HG03342 (cell line): ENCODE measurements at regions not wholly inside any gene's neighbourhood (a gene's known extent, or its start where the extent isn't known, plus 50 kb on each side); places are given as distances from the start of the nearest gene placed in this dataset.

Experiments
- ATAC-seq: cut with Tn5 transposase; IDR thresholded peaks from one replicate; pipeline ENCODE4 v1.9.1; 2021; ENCODE audit warnings: mild to moderate bottlenecking, moderate library complexity; ENCODE audit not compliant: unreplicated experiment

DNA sequence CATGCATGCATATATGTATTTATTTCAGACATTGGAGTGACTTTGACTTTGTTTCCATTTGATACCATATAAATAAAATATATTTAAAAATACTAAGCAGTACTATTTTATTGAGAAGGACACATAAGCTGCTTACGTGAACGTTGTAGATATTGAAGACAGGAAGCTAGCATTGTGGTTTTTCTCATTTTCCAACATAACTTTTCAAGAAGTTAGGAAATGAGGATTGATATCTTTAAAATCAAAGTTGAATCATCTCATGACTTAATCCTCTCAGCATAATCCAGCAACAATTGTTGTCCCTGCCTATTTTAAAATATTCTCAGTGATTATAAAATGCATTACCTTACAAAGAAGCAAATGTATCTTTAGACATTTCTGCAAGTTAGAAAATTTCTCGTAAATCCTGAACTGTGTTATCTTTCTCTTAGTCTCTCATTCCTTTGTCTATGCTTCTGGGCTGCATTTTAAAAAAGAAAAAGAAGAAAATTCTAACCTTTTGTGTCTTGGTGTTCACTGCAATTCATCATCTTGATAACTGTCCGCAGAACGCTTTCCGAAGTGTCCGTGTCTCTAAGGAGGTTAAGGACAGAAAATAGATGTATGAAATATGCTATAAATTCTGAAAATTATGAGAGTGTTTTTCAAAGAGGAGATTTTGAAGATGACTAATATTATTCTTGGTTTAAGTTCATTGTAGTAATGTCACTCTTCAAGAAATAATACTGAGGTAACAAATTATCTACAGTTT lies 1089.9 kb upstream of the CDH6 start:
- ATAC-seq = no peak

DNA sequence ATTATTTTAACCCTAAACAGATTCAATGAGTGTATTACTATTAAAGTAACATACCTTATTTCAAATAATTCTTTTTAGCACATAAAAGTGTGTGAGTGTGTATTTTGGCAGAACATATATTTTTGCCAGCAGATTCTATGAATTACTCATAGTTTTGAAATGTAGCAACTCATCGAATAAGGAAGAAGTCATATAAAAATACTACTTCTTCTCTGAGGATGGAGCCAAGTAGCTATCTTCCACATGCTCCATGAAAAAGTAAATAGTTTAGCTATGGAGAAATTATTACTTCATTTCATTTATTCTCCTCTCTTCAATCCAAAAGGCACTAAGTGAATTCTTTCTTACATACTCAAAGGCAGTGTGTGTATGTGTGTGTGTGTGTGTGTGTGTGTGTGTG lies 1090.4 kb upstream of the CDH6 start:
- ATAC-seq = no peak

DNA sequence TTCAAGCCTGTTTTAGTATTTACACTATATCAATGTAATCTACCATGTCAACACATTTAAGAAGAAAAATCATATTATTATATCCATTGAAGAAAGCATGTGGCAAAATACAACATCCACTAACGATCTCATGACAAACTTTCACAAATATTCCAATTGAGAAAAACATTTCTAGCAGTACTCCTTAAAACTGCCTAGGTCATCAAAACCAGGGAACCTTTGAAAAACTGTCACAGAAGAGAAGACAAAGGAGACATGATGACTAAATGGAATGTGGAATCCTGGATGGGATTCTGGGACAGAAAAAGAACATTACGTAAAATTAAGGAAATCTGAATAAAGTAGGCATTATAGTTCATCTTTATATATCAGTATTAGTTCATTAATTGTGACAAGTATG lies 1091.3 kb upstream of the CDH6 start:
- ATAC-seq = no peak

DNA sequence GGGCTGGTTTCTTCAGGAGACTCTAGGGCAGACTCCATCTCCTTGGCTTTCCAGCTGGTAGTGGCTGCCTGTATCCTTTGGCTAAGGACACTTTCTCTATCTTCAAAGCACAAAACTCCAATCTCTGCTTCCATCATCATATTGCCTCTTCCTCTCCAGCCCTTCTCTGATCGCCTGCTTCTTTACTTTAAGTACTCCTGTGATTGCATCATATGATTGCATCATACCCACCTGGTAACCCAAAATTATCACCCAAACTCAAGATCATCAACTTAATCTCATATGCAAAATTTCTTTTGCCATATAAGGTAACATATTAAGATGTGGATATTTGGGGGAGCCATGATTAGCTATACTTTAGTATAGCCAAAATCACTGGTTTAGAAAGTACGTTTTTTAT lies 1092.6 kb upstream of the CDH6 start:
- no peak for ATAC-seq

DNA sequence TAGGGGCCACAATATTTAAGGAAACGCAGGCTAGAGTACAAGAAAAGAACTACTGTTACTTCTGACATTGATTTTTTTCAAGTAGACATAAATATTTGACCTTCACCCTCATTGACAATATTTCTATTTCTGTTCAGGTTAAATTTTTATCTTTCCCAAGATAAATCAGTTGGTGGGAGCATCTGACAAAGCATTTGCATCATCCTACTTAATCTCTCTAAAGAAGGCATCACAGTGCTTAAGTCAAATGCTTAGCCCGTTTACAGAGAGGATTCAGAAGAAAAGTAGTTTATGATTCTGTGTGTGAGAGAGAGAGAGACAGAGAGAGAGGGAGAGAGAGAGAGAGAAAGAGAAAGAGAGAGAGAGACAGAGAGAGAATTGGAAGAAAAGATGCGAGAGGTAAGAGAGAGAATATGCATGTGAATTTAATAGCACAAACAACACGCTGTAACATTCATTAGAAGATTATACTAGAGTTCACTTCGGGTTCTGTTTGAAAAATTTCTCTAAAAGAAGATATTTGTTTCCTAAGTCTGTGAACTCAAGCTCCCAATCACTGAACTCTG lies 1093.3 kb upstream of the CDH6 start:
- ATAC-seq = no peak

DNA sequence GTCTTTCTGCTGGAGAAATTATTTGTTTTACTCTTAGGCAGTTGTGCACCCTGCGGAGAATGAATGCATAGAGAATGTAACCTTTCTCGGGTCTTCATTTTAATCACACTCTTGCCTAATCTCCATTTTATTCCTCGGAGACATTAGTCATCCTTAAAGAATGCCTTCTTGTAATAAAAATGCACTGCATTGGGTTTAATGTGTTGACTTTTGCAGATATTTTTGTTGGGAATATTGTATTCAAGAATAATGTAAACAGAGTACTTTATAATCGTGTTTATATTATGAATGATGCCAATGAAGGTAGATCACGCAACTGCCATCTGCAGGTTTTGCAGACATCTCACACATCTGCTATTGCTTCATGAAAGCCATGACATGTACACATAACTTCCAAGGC lies 1093.9 kb upstream of the CDH6 start:
- ATAC-seq = no peak

DNA sequence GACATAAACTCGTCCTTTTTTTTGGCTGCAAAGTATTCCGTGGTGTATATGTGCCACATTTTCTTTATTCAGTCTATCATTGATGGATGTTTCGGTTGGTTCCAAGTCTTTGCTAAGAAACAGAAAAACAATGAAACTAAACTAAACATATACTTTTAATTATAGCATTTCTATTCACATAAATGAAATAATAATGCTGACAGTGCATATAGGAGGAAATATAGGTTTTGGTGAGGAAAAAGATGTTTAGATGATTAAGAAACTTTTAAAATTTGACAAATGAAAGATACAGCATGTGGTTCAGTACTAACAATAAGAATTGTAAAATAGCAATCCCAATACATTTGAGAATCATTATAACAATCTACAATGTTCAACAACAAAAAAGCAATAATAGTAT lies 1094.5 kb upstream of the CDH6 start:
- no peak for ATAC-seq

DNA sequence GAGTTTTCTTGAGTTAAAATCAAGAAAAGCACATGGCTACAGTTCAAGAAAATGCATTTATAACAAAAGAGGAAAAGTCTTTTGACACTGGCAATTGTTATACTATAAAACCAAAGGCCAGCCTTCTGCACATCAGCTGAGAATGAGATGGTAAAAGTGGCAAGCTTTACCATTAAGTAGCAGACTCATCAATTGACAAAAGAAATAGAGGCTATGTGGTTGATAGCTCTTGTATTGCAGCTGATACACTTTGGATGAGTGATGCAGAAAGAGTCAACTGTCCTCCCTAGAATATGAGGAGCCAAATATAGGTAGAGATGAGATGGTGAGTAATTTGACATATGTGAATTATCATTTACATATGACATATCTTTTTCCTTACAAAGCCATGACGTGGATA lies 1100.9 kb upstream of the CDH6 start:
- no peak for ATAC-seq

DNA sequence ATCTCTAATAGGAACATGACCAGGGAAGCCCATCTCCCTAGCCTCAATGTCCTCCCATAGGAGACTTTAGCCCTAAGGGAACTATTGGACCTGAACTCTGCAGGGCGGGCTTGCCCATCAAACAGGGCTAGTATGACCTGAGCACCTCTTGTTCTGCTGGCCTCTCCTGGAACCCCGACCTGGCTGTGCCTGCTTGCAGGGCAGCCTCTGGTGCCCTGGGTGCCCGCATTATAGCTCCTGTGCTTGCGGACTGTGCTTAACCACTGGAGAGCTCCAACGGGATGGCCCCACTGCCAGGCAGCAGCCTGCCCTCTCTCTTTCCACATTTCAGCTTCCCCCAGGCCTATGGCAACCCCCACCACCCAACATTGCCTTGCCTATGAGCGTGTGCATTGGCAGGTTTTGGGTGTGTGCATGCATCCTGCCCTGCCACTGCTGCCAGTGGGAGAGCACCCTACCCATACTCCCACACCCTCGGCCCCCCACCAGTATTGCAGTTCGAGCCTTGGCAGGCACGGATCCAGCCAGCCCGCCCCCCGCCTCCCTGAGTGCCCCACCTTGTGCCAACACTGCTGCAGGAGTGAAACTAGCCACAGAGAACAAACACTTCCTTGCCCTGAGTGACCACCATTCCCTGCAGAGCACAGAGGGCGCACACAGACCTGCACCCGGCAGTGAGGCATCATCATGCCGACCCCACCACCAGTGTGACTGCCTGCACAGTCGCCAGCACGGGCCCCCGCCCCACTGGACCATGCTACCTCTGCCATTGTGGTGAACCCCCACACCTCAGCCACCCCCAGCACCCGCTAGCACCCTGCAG lies 1123.8 kb upstream of the CDH6 start:
- ATAC-seq = no peak

DNA sequence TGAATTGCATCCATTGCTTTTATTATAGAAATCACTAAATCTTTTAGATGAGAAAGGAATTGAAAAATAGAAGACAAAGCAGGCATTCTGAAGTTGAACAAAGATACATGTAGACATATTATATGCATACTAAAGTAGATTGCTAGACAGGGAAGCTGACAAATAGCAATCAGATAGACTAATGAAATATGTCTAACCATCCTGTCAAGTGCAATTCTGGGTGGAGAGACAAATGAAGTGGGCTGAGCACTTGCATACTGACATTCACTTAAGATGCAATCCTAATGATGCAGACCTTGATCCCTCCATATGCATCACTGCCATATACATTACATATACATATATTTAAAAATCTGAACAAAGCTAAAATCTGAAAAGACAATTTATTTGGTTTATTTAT lies 1130.0 kb upstream of the CDH6 start:
- no peak for ATAC-seq

DNA sequence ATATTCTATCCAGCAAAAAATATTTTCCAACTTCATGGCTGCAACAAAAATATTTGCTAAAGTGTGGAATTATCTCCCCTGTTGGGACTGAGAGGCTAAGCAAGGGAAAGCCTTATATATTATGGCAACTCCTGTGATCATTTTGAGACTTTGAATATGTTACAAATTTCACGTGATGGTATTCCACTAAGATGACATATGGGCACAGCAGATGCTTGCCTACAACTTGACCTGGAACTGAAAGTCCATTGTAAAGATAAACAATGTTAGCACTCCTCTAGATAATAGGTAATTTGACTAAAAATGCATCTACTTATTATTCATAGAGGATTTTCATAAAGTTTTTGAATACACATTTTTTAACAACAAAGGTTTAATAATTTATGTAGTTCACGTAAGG lies 1141.5 kb upstream of the CDH6 start:
- no peak for ATAC-seq

DNA sequence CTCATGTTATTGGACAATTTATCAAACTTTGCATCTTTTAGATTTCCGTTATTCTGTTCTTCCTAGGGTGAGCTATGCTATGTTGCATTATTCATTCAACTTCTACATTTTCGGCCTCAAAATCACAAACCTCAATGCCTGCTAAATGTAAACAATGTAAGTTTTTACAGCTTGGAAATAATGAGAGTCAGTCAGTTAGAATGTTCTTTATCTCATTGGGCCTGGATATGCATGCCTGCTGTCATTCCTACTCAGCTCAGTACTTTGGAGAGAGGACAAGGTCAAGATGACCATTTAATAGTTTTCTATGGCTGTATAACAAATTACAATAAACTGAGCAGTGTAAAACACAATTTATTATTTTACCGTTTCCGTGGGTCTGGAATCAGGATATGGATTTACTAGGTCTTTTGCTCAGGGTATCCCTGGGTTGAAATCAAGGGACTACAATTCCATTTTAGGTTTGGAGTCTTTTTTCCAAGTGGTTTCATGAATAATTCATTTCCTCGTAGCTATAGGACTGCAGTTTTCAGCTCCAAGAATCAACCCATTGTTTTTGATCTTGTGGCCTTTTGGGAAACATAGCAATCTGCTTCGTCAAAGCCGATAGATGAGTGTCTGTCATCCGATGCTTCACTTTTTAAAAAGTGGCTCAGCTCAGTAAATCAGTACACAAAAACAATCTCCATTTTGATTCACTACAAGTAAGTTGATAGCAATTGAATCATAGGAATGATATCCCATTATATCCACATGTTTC lies 1143.2 kb upstream of the CDH6 start:
- no peak for ATAC-seq

DNA sequence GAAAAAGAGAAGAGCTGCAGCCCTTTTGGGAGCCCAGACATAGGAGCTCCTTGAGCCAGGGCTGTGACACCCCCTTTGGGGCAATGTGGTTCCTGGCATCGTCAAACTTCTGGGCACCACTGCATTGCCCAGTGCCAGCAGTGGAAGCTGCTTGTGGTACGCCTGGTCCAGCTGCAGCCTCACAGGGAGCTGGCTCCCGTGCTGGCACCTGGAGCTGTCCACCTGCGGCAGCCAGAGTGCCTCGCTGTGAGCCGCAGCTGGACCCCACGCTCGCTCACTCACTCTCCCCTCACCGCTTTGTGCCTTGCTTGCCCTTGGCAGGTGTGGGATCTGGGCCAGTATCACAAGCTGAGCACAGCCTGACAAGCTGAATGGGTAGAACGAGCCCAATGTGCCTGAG lies 1150.8 kb upstream of the CDH6 start:
- ATAC-seq = no peak

DNA sequence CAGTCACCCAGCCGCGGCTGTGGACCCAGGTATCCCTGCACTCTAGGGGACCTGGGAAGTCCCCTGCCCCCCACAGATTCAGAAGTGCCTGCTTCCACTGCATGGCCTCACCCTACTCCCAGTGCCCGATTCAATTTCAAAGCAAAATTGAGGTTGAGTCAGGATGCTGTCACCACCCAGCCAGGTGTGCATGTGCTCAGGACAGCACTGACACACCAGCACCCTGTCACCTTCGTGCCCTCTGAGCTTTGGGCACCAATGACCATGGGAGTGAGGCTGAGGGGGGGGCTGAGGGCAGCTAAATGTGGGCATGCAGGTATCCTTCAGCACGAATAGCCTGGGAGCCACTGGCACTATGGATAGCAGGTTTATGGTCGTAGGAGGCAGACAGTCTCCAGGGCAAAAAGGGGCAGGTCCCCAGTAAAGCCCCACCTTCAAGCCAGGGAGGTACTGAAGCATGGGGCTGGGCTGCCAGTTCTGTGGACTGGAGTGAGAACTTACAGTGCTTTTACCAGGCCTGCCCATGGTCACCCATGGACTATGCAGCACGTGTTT lies 1151.6 kb upstream of the CDH6 start:
- ATAC-seq = no peak

DNA sequence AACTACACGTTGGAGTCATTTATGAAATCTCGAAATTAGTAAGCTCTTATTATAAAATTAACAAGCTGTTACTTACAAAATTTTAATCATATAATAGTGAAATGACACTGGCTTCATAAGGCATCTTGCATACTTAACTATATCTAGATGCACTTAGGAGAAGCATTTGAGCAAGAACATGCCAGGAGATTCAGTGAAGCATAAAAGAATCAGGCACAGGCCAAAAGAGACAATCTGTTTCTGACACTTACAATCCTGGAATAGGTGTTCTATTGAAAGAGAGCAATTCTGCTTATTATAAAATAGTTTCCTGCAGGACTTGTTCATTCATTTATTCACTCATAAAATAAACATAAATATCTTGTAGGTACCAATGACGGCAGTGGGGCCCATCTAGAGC lies 1152.2 kb upstream of the CDH6 start:
- no peak for ATAC-seq

DNA sequence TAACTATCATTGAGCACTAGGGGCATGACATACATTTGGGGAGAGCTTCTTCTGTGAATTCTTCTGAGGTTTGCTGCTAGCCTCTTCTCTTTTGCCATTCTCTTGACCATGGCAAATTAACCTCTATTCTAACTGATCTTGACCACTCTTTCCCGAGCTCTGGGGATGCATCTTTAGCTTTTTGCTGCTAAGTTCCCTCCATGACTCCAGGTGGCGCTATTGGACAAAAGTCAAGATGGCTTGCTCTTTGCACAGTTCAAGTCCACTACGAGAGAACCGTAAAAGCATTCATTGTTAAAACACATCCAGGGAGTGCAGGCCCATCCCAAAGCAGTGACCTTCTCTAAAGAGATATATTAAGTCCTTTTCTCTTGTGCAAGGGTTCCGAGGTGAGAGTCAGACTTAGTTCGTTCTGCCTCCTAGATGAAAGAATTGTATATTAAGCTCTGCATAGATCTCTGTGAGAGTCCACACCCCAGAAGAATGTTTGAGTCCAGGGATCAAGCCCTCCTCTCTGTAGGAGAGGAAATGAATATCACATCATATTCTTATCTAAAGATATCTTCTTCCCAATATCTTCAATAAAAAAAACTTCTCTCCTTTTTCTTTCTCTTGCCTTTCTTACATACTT lies 1152.9 kb upstream of the CDH6 start:
- peak; percentile 90 for ATAC-seq

DNA sequence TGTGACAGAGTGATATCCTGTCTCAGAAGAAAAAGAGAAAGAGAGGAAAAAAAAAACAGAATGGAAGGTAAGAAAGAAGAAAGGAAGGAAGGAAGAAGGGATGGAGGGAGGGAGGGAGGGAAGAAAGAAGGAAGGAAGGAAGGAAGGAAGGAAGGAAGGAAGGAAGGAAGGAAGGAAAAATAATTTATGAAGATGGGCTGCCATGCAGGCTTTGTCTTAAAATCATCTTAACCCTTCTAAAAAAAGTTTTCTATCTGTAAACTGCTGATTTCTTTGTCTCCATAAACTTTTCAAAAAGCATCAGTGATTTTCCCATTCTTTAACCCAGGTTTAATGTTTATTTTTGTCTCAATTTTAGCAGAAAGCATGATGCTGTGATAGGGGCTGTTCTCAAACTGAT lies 1154.1 kb upstream of the CDH6 start:
- ATAC-seq = no peak

DNA sequence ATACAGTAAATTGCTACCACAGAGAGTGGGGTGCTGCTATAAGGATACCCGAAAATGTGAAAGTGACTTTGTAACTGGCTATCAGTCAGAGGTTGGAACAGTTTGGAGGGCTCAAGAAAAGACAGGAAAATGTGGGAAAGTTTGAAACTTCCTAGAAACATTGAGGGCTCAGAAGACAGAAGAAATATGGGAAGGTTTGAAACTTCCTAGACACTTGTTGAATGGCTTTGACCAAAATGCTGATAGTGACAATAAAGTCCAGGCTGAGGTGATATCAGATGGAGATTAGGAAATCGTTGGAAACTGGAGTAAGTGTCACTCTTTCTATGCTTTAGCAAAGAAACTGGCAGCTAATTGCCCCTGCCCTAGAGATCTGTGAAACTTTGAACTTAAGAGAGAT lies 1158.6 kb upstream of the CDH6 start:
- ATAC-seq = no peak

DNA sequence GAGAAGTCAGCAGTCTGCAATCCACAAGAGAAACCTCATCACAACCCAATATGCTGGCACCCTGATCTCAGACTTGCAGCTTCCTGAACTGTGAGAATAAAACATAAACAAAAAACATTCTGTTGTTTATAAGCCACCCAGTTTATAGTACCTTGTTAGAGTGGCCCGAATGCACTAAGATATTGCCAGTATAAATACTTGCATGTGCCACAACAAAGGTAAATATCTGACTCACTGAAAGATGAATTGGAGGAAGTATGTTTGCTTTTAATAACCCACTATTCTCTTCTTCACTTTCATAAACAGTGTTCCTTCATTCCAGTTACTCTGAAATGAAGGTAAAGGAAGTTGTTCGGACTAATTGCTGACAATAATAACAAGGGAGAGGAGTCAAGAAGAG lies 1163.4 kb upstream of the CDH6 start:
- ATAC-seq = no peak

DNA sequence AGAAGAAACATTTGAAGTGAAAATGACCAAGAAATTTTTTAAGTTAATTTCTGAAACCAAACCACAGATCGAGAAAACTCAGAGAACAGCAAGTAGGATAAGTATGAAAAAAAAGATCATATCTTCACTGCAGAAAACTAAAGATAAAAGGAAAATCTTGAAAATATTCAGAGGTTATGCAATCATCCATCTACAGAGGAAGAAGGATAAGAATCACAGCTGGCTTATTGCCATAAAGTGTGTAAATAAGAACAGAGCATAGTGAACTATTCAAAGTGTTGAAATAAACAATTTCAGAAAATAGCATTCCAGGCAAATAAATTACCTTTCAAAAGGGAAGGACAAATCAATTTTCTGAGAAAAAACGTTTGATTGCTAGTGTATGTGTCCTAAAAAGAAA lies 1191.7 kb upstream of the CDH6 start:
- ATAC-seq = no peak

DNA sequence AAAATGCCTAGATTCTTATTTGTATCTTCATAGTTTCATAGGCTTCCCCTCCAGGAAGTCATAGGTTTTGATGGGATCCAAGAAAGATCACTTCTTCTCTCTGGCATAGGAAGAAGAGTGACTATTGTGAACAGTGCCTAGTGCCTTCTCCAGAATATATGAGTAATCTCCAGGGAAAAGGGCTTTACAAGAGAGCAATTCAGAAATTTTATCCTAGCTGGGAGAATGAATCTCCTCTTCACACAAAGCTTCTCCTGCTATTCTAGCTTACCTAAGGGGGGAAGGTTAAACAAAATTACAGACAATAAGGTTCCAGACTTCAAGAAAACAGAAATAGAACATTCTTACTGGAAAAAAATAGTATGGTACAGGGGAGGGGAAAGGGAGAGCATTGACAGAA lies 1193.3 kb upstream of the CDH6 start:
- no peak for ATAC-seq
